ENCODE measurements at regions not wholly inside any gene's neighbourhood (a gene's known extent, or its start where the extent isn't known, plus 50 kb on each side); places are given as distances from the start of the nearest gene placed in this dataset.

- Mint-ChIP-seq H3K9me3 (ENCODE audit: low read depth) (peaks cover 5% of the 10 kb centered on the region), H3K27me3 (peaks cover 3% of the 10 kb centered on the region), H3K36me3 (no peaks in the 10 kb centered on the region), H3K4me1 (ENCODE audit: low read depth) (no peaks in the 10 kb centered on the region), H3K27ac (no peak overlapping the region), H3K4me3 (no peak overlapping the region)
Measured at GRCh38 chr2:121021685-121022084, 263.3 kb downstream of the TFCP2L1 start.

- Mint-ChIP-seq H3K27ac (no peak overlapping the region), H3K27me3 (no peaks in the 10 kb centered on the region), H3K4me3 (no peak overlapping the region), H3K9me3 (ENCODE audit: low read depth) (peaks cover 5% of the 10 kb centered on the region), H3K4me1 (ENCODE audit: low read depth) (no peaks in the 10 kb centered on the region), H3K36me3 (no peaks in the 10 kb centered on the region)
Measured at GRCh38 chr2:121028577-121028976, 256.4 kb downstream of the TFCP2L1 start.

GRCh38 chr2:121030523-121030922 lies 254.5 kb downstream of the TFCP2L1 start:
- H3K4me3 Mint-ChIP-seq: no peak overlapping the region
- no peaks in the 10 kb centered on the region for H3K4me1 Mint-ChIP-seq (ENCODE audit: low read depth)
- no peak overlapping the region for H3K27ac Mint-ChIP-seq
- H3K27me3 Mint-ChIP-seq: no peaks in the 10 kb centered on the region
- H3K9me3 Mint-ChIP-seq (ENCODE audit: low read depth): no peaks in the 10 kb centered on the region
- no peaks in the 10 kb centered on the region for H3K36me3 Mint-ChIP-seq

- H3K4me1 Mint-ChIP-seq (ENCODE audit: low read depth): no peaks in the 10 kb centered on the region
- H3K27ac Mint-ChIP-seq: no peak overlapping the region
- no peaks in the 10 kb centered on the region for H3K9me3 Mint-ChIP-seq (ENCODE audit: low read depth)
- no peaks in the 10 kb centered on the region for H3K36me3 Mint-ChIP-seq
- H3K27me3 Mint-ChIP-seq: no peaks in the 10 kb centered on the region
- no peak overlapping the region for H3K4me3 Mint-ChIP-seq
Measured at GRCh38 chr2:121031568-121032340, 253.2 kb downstream of the TFCP2L1 start.

GRCh38 chr2:121033461-121033996 lies 251.5 kb downstream of the TFCP2L1 start:
- Mint-ChIP-seq H3K4me3 (no peak overlapping the region), H3K36me3 (no peaks in the 10 kb centered on the region), H3K9me3 (ENCODE audit: low read depth) (no peaks in the 10 kb centered on the region), H3K27ac (no peak overlapping the region), H3K4me1 (ENCODE audit: low read depth) (no peaks in the 10 kb centered on the region), H3K27me3 (no peaks in the 10 kb centered on the region)

GRCh38 chr2:121034551-121034950 lies 250.5 kb downstream of the TFCP2L1 start:
- H3K4me3 Mint-ChIP-seq: no peak overlapping the region
- H3K27me3 Mint-ChIP-seq: no peaks in the 10 kb centered on the region
- no peaks in the 10 kb centered on the region for H3K9me3 Mint-ChIP-seq (ENCODE audit: low read depth)
- no peak overlapping the region for H3K27ac Mint-ChIP-seq
- no peaks in the 10 kb centered on the region for H3K36me3 Mint-ChIP-seq
- H3K4me1 Mint-ChIP-seq (ENCODE audit: low read depth): no peaks in the 10 kb centered on the region

- Mint-ChIP-seq H3K27ac (no peak overlapping the region), H3K4me3 (no peak overlapping the region), H3K27me3 (peaks cover 2% of the 10 kb centered on the region), H3K4me1 (ENCODE audit: low read depth) (no peaks in the 10 kb centered on the region), H3K36me3 (no peaks in the 10 kb centered on the region), H3K9me3 (ENCODE audit: low read depth) (no peaks in the 10 kb centered on the region)
Measured at GRCh38 chr2:121036226-121036692, 248.7 kb downstream of the TFCP2L1 start.

- H3K27ac Mint-ChIP-seq: no peak overlapping the region
- H3K36me3 Mint-ChIP-seq: no peaks in the 10 kb centered on the region
- H3K9me3 Mint-ChIP-seq (ENCODE audit: low read depth): no peaks in the 10 kb centered on the region
- H3K4me3 Mint-ChIP-seq: no peak overlapping the region
- no peaks in the 10 kb centered on the region for H3K4me1 Mint-ChIP-seq (ENCODE audit: low read depth)
- peaks cover 2% of the 10 kb centered on the region for H3K27me3 Mint-ChIP-seq
Measured at GRCh38 chr2:121037480-121037879, 247.5 kb downstream of the TFCP2L1 start.

GRCh38 chr2:121038031-121038430 lies 247.0 kb downstream of the TFCP2L1 start:
- Mint-ChIP-seq H3K27me3 (peaks cover 2% of the 10 kb centered on the region), H3K27ac (no peak overlapping the region), H3K36me3 (no peaks in the 10 kb centered on the region), H3K9me3 (ENCODE audit: low read depth) (no peaks in the 10 kb centered on the region), H3K4me3 (no peak overlapping the region), H3K4me1 (ENCODE audit: low read depth) (no peaks in the 10 kb centered on the region)

- Mint-ChIP-seq H3K27me3 (peaks cover 2% of the 10 kb centered on the region), H3K4me3 (no peak overlapping the region), H3K9me3 (ENCODE audit: low read depth) (no peaks in the 10 kb centered on the region), H3K36me3 (no peaks in the 10 kb centered on the region), H3K27ac (no peak overlapping the region), H3K4me1 (ENCODE audit: low read depth) (no peaks in the 10 kb centered on the region)
Measured at GRCh38 chr2:121038431-121038830, 246.6 kb downstream of the TFCP2L1 start.

GRCh38 chr2:121038891-121039616 lies 245.9 kb downstream of the TFCP2L1 start:
- H3K9me3 Mint-ChIP-seq (ENCODE audit: low read depth): no peaks in the 10 kb centered on the region
- H3K4me1 Mint-ChIP-seq (ENCODE audit: low read depth): no peaks in the 10 kb centered on the region

GRCh38 chr2:121039679-121040078 lies 245.3 kb downstream of the TFCP2L1 start:
- no peak overlapping the region for H3K27ac Mint-ChIP-seq

More at GRCh38 chr2:121038891-121039616, 245.9 kb downstream of the TFCP2L1 start:
- no peak overlapping the region for H3K27ac Mint-ChIP-seq
- no peak overlapping the region for H3K4me3 Mint-ChIP-seq
- no peaks in the 10 kb centered on the region for H3K36me3 Mint-ChIP-seq
- peaks cover 2% of the 10 kb centered on the region for H3K27me3 Mint-ChIP-seq

GRCh38 chr2:121041516-121041915 lies 243.5 kb downstream of the TFCP2L1 start:
- Mint-ChIP-seq H3K9me3 (ENCODE audit: low read depth) (no peaks in the 10 kb centered on the region), H3K4me3 (no peak overlapping the region), H3K4me1 (ENCODE audit: low read depth) (no peaks in the 10 kb centered on the region), H3K27ac (no peak overlapping the region), H3K27me3 (peaks cover 2% of the 10 kb centered on the region), H3K36me3 (no peaks in the 10 kb centered on the region)

More at GRCh38 chr2:121039679-121040078, 245.3 kb downstream of the TFCP2L1 start:
- Mint-ChIP-seq H3K9me3 (ENCODE audit: low read depth) (no peaks in the 10 kb centered on the region), H3K36me3 (no peaks in the 10 kb centered on the region), H3K4me3 (no peak overlapping the region), H3K27me3 (peaks cover 2% of the 10 kb centered on the region), H3K4me1 (ENCODE audit: low read depth) (no peaks in the 10 kb centered on the region)

GRCh38 chr2:121043061-121043826 lies 241.8 kb downstream of the TFCP2L1 start:
- H3K4me1 Mint-ChIP-seq (ENCODE audit: low read depth): no peaks in the 10 kb centered on the region
- no peaks in the 10 kb centered on the region for H3K9me3 Mint-ChIP-seq (ENCODE audit: low read depth)
- no peak overlapping the region for H3K4me3 Mint-ChIP-seq
- no peaks in the 10 kb centered on the region for H3K36me3 Mint-ChIP-seq
- no peak overlapping the region for H3K27ac Mint-ChIP-seq
- H3K27me3 Mint-ChIP-seq: peaks cover 2% of the 10 kb centered on the region

- H3K36me3 Mint-ChIP-seq: no peaks in the 10 kb centered on the region
- H3K4me3 Mint-ChIP-seq: no peak overlapping the region
- no peaks in the 10 kb centered on the region for H3K9me3 Mint-ChIP-seq (ENCODE audit: low read depth)
- H3K4me1 Mint-ChIP-seq (ENCODE audit: low read depth): no peaks in the 10 kb centered on the region
- peaks cover 2% of the 10 kb centered on the region for H3K27me3 Mint-ChIP-seq
- H3K27ac Mint-ChIP-seq: no peak overlapping the region
Measured at GRCh38 chr2:121043827-121044222, 241.2 kb downstream of the TFCP2L1 start.

Data from activated naive CD8-positive, alpha-beta T cell (primary cell).